AG09319 (cell line): ENCODE measurements at regions not wholly inside any gene's neighbourhood (a gene's known extent, or its start where the extent isn't known, plus 50 kb on each side); places are given as distances from the start of the nearest gene placed in this dataset.

Source experiments
- DNase-seq: peaks from one replicate; pipeline ENCODE4 v3.0.0-alpha.2; 2010; ENCODE audit warnings: low read depth; ENCODE audit errors: extremely low read depth
- TF ChIP-seq, protein P1 (sequence below): IDR thresholded peaks from 2 replicates; pipeline ENCODE4 v1.5.1; 2011; ENCODE audit warnings: low read depth, mild to moderate bottlenecking, inconsistent platforms, low read length, moderate library complexity

- no peak for DNase-seq
- TF ChIP-seq, protein P1, sequence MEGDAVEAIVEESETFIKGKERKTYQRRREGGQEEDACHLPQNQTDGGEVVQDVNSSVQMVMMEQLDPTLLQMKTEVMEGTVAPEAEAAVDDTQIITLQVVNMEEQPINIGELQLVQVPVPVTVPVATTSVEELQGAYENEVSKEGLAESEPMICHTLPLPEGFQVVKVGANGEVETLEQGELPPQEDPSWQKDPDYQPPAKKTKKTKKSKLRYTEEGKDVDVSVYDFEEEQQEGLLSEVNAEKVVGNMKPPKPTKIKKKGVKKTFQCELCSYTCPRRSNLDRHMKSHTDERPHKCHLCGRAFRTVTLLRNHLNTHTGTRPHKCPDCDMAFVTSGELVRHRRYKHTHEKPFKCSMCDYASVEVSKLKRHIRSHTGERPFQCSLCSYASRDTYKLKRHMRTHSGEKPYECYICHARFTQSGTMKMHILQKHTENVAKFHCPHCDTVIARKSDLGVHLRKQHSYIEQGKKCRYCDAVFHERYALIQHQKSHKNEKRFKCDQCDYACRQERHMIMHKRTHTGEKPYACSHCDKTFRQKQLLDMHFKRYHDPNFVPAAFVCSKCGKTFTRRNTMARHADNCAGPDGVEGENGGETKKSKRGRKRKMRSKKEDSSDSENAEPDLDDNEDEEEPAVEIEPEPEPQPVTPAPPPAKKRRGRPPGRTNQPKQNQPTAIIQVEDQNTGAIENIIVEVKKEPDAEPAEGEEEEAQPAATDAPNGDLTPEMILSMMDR: no peak
Observed at GRCh38 chr18:59835605-59836379, 64.0 kb upstream of the PMAIP1 start.

DNA sequence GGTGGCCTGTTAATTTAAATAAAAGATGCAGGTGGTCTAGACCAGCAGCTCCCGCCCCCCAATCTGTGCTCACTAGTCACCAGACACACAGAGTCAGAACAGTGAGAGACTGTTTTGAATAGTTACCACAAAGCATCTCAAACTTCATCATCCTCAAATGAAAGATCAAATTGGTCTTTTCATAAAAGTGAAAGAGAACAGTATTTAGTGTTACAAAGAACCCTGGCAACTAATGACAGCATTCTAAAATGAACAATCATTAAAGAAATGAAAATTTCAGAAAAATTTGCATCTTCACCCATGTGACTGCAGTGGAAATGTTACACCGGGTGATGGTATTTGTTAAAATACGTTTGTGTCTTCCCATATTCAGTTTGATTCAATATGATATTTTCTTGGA is 65.5 kb upstream of the PMAIP1 start:
- TF ChIP-seq, protein P1: no peak
- DNase-seq: no peak

GRCh38 chr18:59833785-59834184 is 66.0 kb upstream of the PMAIP1 start:
- TF ChIP-seq, protein P1: no peak
- no peak for DNase-seq

GRCh38 chr18:59823596-59824195 is 76.1 kb upstream of the PMAIP1 start:
- peak; percentile 77 for DNase-seq
- TF ChIP-seq, protein P1: peak; percentile 79

DNA sequence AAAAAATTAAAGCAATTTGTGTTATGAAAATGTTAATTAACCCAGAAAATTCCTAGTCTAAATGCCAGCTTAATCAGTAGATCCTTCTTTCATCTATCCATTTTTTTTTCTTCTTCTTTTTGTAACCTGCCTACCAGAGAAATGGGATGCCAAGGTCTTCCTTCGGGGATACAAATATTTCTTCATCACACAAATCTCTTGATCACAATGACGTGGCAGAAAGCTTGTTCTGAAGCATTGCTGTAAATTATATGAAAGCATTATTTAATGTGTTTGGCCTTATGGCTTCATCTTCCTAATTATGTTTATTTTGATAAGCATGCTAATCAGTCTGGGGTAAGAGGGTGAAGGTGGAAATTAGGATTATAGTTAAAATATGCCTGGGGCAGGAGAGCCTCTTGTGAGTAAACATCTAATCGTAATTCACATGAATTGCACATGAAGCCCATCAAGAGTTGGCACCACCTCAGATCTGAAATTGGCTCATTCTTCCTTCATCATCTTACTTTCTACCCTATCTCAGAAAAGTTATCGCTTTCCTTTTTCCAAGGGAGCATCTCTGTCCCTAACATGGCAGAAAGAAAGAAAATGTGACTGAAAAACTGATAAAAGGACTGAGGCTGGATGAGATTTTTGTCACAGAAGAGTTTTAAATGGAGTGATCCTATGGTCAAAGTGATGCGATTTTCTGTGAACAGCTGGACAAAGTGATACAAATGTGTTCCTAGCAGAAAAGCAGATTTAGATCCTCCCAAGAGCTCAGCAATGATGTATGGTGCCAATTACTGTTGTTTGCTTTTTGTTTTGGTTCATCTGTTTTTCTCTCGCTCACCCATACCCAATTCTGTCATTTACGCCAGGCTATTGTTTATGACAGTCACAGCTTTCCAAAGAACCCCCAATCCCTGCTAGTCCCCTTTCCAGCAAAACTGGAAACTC is 76.9 kb upstream of the PMAIP1 start:
- TF ChIP-seq, protein P1: no peak
- no peak for DNase-seq

DNA sequence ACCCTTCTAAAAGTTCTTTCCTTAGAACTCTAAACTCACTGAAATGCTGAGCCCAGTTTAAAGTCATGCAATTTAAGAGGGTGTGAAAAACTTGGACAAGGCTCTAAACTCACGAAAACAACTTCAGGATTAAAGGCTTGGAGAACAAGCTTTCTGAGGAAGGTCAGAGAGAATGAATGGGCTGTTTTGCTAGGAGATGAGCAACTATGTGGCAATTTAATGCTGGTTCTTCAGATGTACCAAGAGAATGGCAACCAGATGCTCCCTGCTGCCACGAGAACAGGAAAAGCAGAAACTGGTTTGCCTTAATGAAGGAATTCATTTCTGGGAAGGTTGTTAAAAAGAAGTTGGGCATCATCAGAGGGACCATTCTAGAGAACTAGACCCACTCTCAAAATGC is 77.8 kb upstream of the PMAIP1 start:
- TF ChIP-seq, protein P1: no peak
- no peak for DNase-seq
